Esophagus squamous epithelium (tissue), 5 donors: ENCODE measurements at regions not wholly inside any gene's neighbourhood (a gene's known extent, or its start where the extent isn't known, plus 50 kb on each side); places are given as distances from the start of the nearest gene placed in this dataset.

Source experiments
- DNase-seq: peaks from one replicate; lab custom pipeline; 2025; lab: John Stamatoyannopoulos, UW
- H3K27ac ChIP-seq, 4 donors: fragments of 200-600 bp; sonication (generic); one replicate each; pipeline ENCODE4 v1.5.1; 2016 to 2019; ENCODE audit warnings: mild to moderate bottlenecking in 1 of 4
- H3K27me3 ChIP-seq, 4 donors: fragments of 200-600 bp; sonication (generic); 1 replicate in 3 of 4; 2 replicates in 1 of 4; pipeline versions ENCODE4 v1.5.1 to v1.6.0; 2017 to 2021; ENCODE audit warnings: antibody characterized with exemption in 1 of 4
- H3K36me3 ChIP-seq, 3 donors: fragments of 200-600 bp; sonication (generic); one replicate each; pipeline ENCODE4 v1.5.1; 2016 to 2019
- H3K4me1 ChIP-seq, 3 donors: fragments of 200-600 bp; sonication (generic); one replicate each; pipeline ENCODE4 v1.5.1; 2017 to 2019
- H3K4me3 ChIP-seq, 4 donors: fragments of 200-600 bp; sonication (generic); 1 replicate in 3 of 4; 2 replicates in 1 of 4; pipeline ENCODE4 v1.5.1; 2016 to 2019; ENCODE audit warnings: mild to moderate bottlenecking in 2 of 4, moderate library complexity in 1 of 4
- H3K9me3 ChIP-seq, 3 donors: fragments of 200-600 bp; sonication (generic); one replicate each; pipeline ENCODE4 v1.5.1; 2016 to 2019
- CTCF ChIP-seq, 6 experiments: fragments of 450-650 bp in 4 of 6; fragments of 200-600 bp in 2 of 6; sonication (generic) in 2 of 6; IDR thresholded peaks; one replicate each; pipeline ENCODE4 v1.5.1; 2016 to 2019; ENCODE audit warnings: antibody characterized with exemption in 6 of 6, mild to moderate bottlenecking in 4 of 6, moderate library complexity in 4 of 6
- POLR2A ChIP-seq, 4 donors: fragments of 450-650 bp; IDR thresholded peaks; one replicate each; pipeline ENCODE4 v1.6.1; 2017; ENCODE audit warnings: antibody characterized with exemption in 4 of 4, mild to moderate bottlenecking in 4 of 4, moderate library complexity in 3 of 4
- WGBS, 2 donors: methylation state at CpG; one replicate each; pipeline ENCODE4 v1.1.5; 2018; 5-methylcytosine and 5-hydroxymethylcytosine counted together
- intact Hi-C: fragments of 100-400 bp; cut with DNase I; formaldehyde crosslinking; loops from one replicate; pipeline ENCODE4 v1.15.0; 2022
- donor health status: DM: yes; HTN: yes; CAD: no.

DNA sequence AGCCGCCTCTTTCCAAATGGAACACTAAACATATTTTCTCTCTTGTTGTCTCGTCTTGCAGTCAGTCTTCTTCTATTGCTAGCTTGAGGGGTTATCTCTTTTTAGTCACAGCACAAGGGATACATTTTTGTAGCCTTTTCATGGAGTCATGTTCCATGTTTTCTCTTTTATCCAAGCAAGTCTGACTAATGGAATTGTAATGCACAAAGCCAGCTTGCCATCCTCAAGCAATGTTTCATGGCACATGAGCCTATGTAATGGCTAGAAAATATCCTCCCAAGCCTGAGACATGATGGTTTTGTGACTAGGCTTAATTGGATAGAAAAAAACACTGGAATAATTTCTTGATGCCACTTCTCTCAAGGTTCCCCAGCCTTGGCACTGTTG is 414.6 kb upstream of the GOT2 start:
- TF ChIP-seq CTCF (IDR thresholded peaks at IDR 0.05), result no peak
- intact Hi-C loops, result no loop called here
- Histone ChIP-seq H3K36me3 (no peaks in the 10 kb centered on the region), H3K27me3 (no peaks in the 10 kb centered on the region), H3K27ac (no peak overlapping the region), H3K9me3 (no peaks in the 10 kb centered on the region), H3K4me3 (no peak overlapping the region), H3K4me1 (no peaks in the 10 kb centered on the region)
- no peak for DNase-seq
- 67 to 68% methylated on average over 2 of the region's 2 CpGs for WGBS, 2 donors

GRCh38 chr16:59148056-59148768 is 414.1 kb upstream of the GOT2 start:
- Histone ChIP-seq H3K4me1 (no peaks in the 10 kb centered on the region), H3K27ac (no peak overlapping the region), H3K27me3 (no peaks in the 10 kb centered on the region), H3K4me3 (no peak overlapping the region), H3K9me3 (no peaks in the 10 kb centered on the region), H3K36me3 (no peaks in the 10 kb centered on the region)
- no peak for TF ChIP-seq CTCF (IDR thresholded peaks at IDR 0.05)
- TF ChIP-seq POLR2A (IDR thresholded peaks at IDR 0.05), result no peak
- no peak for DNase-seq
- intact Hi-C loops, result no loop called here
- WGBS, 2 donors, result 70 to 81% methylated on average over 8 of the region's 8 CpGs

DNA sequence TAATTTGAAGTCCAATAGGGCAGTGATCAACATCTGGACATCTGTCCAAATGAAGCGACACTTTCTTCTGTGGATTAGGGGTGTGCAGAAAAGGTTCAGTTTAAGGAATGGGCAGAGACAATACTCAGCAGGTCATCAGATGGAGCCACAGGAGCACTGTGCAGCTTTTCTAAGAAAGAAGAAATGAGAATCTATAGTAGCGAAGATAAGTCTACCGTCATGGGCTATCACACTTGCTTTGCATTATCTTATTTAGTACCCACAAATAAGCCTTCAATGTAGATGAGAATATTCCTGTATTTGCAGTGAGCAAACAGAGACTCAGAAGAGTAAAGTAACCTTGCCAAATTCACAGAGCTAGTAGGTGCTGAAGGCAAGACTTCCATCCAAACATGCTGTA is 412.0 kb upstream of the GOT2 start:
- WGBS, 2 donors, result 94 to 100% methylated on average over 3 of the region's 3 CpGs
- H3K27ac ChIP-seq, result no peak overlapping the region
- intact Hi-C loops, result no loop called here

GRCh38 chr16:59144841-59145240 is 410.7 kb upstream of the GOT2 start:
- DNase-seq, result no peak
- no peak overlapping the region for H3K4me3 ChIP-seq
- WGBS, 2 donors, result 77 to 79% methylated on average over 2 of the region's 2 CpGs
- no peaks in the 10 kb centered on the region for H3K27me3 ChIP-seq
- H3K27ac ChIP-seq, result no peak overlapping the region
- H3K9me3 ChIP-seq, result no peaks in the 10 kb centered on the region
- H3K4me1 ChIP-seq, result no peaks in the 10 kb centered on the region
- TF ChIP-seq POLR2A (IDR thresholded peaks at IDR 0.05) (no peak), CTCF (IDR thresholded peaks at IDR 0.05) (no peak)
- intact Hi-C loops, result no loop called here
- no peaks in the 10 kb centered on the region for H3K36me3 ChIP-seq

More for the DNA sequence above, 412.0 kb upstream of the GOT2 start:
- no peak for DNase-seq
- Histone ChIP-seq H3K36me3 (no peaks in the 10 kb centered on the region), H3K27me3 (no peaks in the 10 kb centered on the region), H3K4me3 (no peak overlapping the region), H3K9me3 (no peaks in the 10 kb centered on the region), H3K4me1 (no peaks in the 10 kb centered on the region)
- no peak for TF ChIP-seq CTCF (IDR thresholded peaks at IDR 0.05)
- no peak for TF ChIP-seq POLR2A (IDR thresholded peaks at IDR 0.05)

GRCh38 chr16:59144326-59144725 is 410.2 kb upstream of the GOT2 start:
- no peak for DNase-seq
- intact Hi-C loops, result no loop called here

More at GRCh38 chr16:59144326-59144725, 410.2 kb upstream of the GOT2 start:
- Histone ChIP-seq H3K36me3 (no peaks in the 10 kb centered on the region), H3K27ac (no peak overlapping the region), H3K9me3 (peaks cover 0 to 1% (median 0%) of the 10 kb centered on the region in 3 donors), H3K4me1 (no peaks in the 10 kb centered on the region), H3K27me3 (no peaks in the 10 kb centered on the region), H3K4me3 (no peak overlapping the region)
- WGBS, 2 donors, result 36 to 59% methylated on average over 1 of the region's 1 CpG
- TF ChIP-seq POLR2A (IDR thresholded peaks at IDR 0.05), result no peak
- no peak for TF ChIP-seq CTCF (IDR thresholded peaks at IDR 0.05)
